Kidney (tissue), 13 donors: ENCODE measurements at regions not wholly inside any gene's neighbourhood (a gene's known extent, or its start where the extent isn't known, plus 50 kb on each side); places are given as distances from the start of the nearest gene placed in this dataset.
A peak's percentile ranks its signal among the peaks of the same experiment; 100 is the strongest.

Experiments used
- DNase-seq, 5 donors: peaks; one replicate each; pipeline ENCODE4 v3.0.0-alpha.2; 2013 to 2020
- FAIRE-seq: peaks from 2 replicates; lab custom pipeline; 2012; peaks lifted over from hg19 to GRCh38; lab: Jason Lieb, UNC
- H3K27ac ChIP-seq, 2 donors: one replicate each; pipeline ENCODE4 v1.7.0; 2013; ENCODE audit warnings: low read depth in 2 of 2, low read length in 2 of 2, inconsistent platforms in 1 of 2
- H3K27me3 ChIP-seq: one replicate; pipeline ENCODE4 v1.7.1; 2013; ENCODE audit warnings: low read length, inconsistent platforms; ENCODE audit not compliant: control insufficient read depth, insufficient read depth
- H3K36me3 ChIP-seq, 3 donors: one replicate each; pipeline versions ENCODE4 v1.7.0 to v1.7.1; 2013; ENCODE audit warnings: low read length in 3 of 3, control low read depth in 1 of 3, inconsistent platforms in 1 of 3; ENCODE audit not compliant: insufficient read depth in 3 of 3, control insufficient read depth in 2 of 3
- H3K4me1 ChIP-seq, 3 donors: one replicate each; pipeline versions ENCODE4 v1.7.0 to v1.7.1; 2013; ENCODE audit warnings: low read length in 3 of 3, inconsistent platforms in 1 of 3, low read depth in 1 of 3; ENCODE audit not compliant: control insufficient read depth in 2 of 3, insufficient read depth in 2 of 3
- H3K4me3 ChIP-seq, 3 donors: one replicate each; pipeline versions ENCODE4 v1.7.0 to v1.8.1; 2013; ENCODE audit warnings: low read length in 3 of 3, control low read depth in 1 of 3, inconsistent platforms in 1 of 3
- H3K9ac ChIP-seq, 3 donors: one replicate each; pipeline versions ENCODE4 v1.7.0 to v1.7.1; 2013; ENCODE audit warnings: low read length in 3 of 3, control low read depth in 1 of 3, inconsistent platforms in 1 of 3
- H3K9me3 ChIP-seq, 3 donors: one replicate each; pipeline versions ENCODE4 v1.7.0 to v1.7.1; 2013; ENCODE audit warnings: low read length in 3 of 3, control low read depth in 1 of 3, inconsistent platforms in 1 of 3; ENCODE audit not compliant: control insufficient read depth in 2 of 3, insufficient read depth in 1 of 3
- CTCF ChIP-seq: IDR thresholded peaks from 3 replicates; pipeline ENCODE4 v1.5.1; 2012; ENCODE audit warnings: mild to moderate bottlenecking, moderate library complexity, borderline replicate concordance; ENCODE audit not compliant: insufficient read depth; ENCODE audit errors: extremely low read depth
- intact Hi-C: fragments of 100-400 bp; cut with DNase I; formaldehyde crosslinking; loops from one replicate; pipeline ENCODE4 v1.11.1; 2022
- donor health status: control.
- donor health status: control.
- donor health status: control.
- donor health status: control.
- donor health status: control.
- donor health status: DM: yes; HTN: yes; CAD: no.
- donor health status: Normal renal cell carcinoma (clear cell type).

GRCh38 chr5:36360307-36360706 is 58.6 kb upstream of the RANBP3L start:
- H3K9ac ChIP-seq: no peak overlapping the region
- H3K4me3 ChIP-seq: no peak overlapping the region
- no peak overlapping the region for H3K27ac ChIP-seq
- H3K9me3 ChIP-seq: no peaks in the 10 kb centered on the region
- intact Hi-C loops: no loop called here
- no peaks in the 10 kb centered on the region for H3K36me3 ChIP-seq
- peaks cover 0 to 2% (median 0%) of the 10 kb centered on the region in 3 donors for H3K4me1 ChIP-seq
- DNase-seq: peak in 1 of 5 donors; percentile 11
- TF ChIP-seq CTCF: no peak
- no peak for FAIRE-seq
- H3K27me3 ChIP-seq: no peaks in the 10 kb centered on the region

GRCh38 chr5:36363101-36363500 is 61.4 kb upstream of the RANBP3L start:
- Histone ChIP-seq H3K9ac (no peak overlapping the region), H3K27me3 (no peaks in the 10 kb centered on the region), H3K4me1 (peaks cover 0 to 6% (median 2%) of the 10 kb centered on the region in 3 donors), H3K9me3 (no peaks in the 10 kb centered on the region), H3K27ac (no peak overlapping the region), H3K4me3 (no peak overlapping the region), H3K36me3 (no peaks in the 10 kb centered on the region)
- no peak for FAIRE-seq
- intact Hi-C loops: no loop called here
- DNase-seq: no peak
- no peak for TF ChIP-seq CTCF

- H3K27ac ChIP-seq: no peak overlapping the region
- FAIRE-seq: no peak
These were observed 62.0 kb upstream of the RANBP3L start for GRCh38 chr5:36363744-36364143.

More at GRCh38 chr5:36363744-36364143, 62.0 kb upstream of the RANBP3L start:
- TF ChIP-seq CTCF: no peak
- no peak overlapping the region for H3K9ac ChIP-seq
- no peaks in the 10 kb centered on the region for H3K9me3 ChIP-seq
- H3K4me3 ChIP-seq: no peak overlapping the region
- intact Hi-C loops: no loop called here
- no peaks in the 10 kb centered on the region for H3K36me3 ChIP-seq
- DNase-seq: no peak
- H3K4me1 ChIP-seq: peaks cover 0 to 6% (median 2%) of the 10 kb centered on the region in 3 donors
- no peaks in the 10 kb centered on the region for H3K27me3 ChIP-seq
